Peyer's patch (tissue), 4 donors: ENCODE measurements at regions not wholly inside any gene's neighbourhood (a gene's known extent, or its start where the extent isn't known, plus 50 kb on each side); places are given as distances from the start of the nearest gene placed in this dataset.

Source experiments
- DNase-seq, 3 donors: peaks; one replicate each; pipeline ENCODE4 v3.0.0-alpha.2; 2017 to 2019
- H3K27ac ChIP-seq, 4 donors: fragments of 200-600 bp; sonication (generic); one replicate each; pipeline ENCODE4 v1.5.1; 2016 to 2019
- H3K27me3 ChIP-seq, 2 donors: fragments of 200-600 bp; sonication (generic); one replicate each; pipeline ENCODE4 v1.5.1; 2019
- H3K36me3 ChIP-seq, 3 donors: fragments of 200-600 bp; sonication (generic); one replicate each; pipeline ENCODE4 v1.5.1; 2016 to 2019
- H3K4me1 ChIP-seq, 4 donors: fragments of 200-600 bp; sonication (generic); one replicate each; pipeline ENCODE4 v1.5.1; 2016 to 2019
- H3K4me3 ChIP-seq, 4 donors: fragments of 200-600 bp; sonication (generic); 1 replicate in 3 of 4; 2 replicates in 1 of 4; pipeline ENCODE4 v1.5.1; 2016 to 2019; ENCODE audit warnings: mild to moderate bottlenecking in 1 of 4
- H3K9me3 ChIP-seq, 4 donors: fragments of 200-600 bp; sonication (generic); one replicate each; pipeline ENCODE4 v1.5.1; 2016 to 2019; ENCODE audit warnings: mild to moderate bottlenecking in 1 of 4
- POLR2A ChIP-seq, 2 donors: fragments of 450-650 bp; IDR thresholded peaks; one replicate each; pipeline ENCODE4 v1.5.1; 2017; ENCODE audit warnings: antibody characterized with exemption in 2 of 2, mild to moderate bottlenecking in 2 of 2, moderate library complexity in 2 of 2
- TF ChIP-seq, protein P1 (sequence below), 6 experiments: fragments of 450-650 bp in 4 of 6; fragments of 200-600 bp in 2 of 6; sonication (generic) in 1 of 6; IDR thresholded peaks; one replicate each; pipeline ENCODE4 v1.5.1; 2017 to 2019; ENCODE audit warnings: antibody characterized with exemption in 6 of 6, mild to moderate bottlenecking in 3 of 6, moderate library complexity in 1 of 6

DNA sequence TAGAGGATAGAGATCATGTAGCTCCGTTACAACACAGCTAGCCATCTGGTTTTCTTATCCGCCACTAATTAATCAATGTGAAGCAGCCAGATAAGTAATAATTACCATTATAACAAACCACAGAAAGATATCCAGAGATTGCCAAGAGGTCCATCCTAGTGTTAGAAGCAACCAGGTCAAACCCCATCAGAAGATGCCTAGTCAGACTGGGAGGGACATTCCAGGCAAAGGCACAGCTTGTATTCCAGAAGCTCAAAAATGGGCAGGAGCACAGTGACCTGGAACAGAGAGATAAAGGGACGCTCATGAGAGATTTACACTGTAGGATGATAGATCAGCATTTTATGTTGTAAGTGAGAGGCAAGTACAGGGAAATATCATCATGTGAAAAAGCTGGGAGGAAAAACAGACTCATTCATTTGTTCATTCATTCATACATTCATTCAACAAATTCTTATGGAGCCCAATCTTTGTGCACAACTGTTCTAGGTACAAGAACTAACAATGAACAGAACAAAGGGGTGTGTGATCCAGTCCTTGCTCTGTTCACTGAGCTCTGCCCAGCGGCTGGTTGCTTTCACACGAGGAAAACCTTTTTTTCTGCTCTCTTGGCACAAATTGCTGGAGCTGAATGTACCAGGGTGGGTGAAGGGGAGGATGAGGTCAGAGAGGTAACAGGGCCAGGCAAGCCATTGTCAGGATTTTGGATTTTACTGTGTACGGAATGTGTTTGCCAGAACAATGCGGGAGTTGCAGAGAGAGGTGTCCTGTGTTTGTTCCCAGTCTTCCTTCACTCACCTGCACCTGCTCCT, 240.8 kb upstream of the FGGY start:
- no peak for DNase-seq
- peak overlapping the region in 3 of 4 donors; percentile 20 to 65 (median 44) for H3K27ac ChIP-seq
- TF ChIP-seq, protein P1, sequence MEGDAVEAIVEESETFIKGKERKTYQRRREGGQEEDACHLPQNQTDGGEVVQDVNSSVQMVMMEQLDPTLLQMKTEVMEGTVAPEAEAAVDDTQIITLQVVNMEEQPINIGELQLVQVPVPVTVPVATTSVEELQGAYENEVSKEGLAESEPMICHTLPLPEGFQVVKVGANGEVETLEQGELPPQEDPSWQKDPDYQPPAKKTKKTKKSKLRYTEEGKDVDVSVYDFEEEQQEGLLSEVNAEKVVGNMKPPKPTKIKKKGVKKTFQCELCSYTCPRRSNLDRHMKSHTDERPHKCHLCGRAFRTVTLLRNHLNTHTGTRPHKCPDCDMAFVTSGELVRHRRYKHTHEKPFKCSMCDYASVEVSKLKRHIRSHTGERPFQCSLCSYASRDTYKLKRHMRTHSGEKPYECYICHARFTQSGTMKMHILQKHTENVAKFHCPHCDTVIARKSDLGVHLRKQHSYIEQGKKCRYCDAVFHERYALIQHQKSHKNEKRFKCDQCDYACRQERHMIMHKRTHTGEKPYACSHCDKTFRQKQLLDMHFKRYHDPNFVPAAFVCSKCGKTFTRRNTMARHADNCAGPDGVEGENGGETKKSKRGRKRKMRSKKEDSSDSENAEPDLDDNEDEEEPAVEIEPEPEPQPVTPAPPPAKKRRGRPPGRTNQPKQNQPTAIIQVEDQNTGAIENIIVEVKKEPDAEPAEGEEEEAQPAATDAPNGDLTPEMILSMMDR (IDR thresholded peaks at IDR 0.05), result no peak
- TF ChIP-seq POLR2A (IDR thresholded peaks at IDR 0.05), result no peak
- H3K4me1 ChIP-seq, result peaks cover 0 to 25% (median 1%) of the 10 kb centered on the region in 4 donors
- H3K36me3 ChIP-seq, result no peaks in the 10 kb centered on the region
- H3K27me3 ChIP-seq, result no peaks in the 10 kb centered on the region
- no peaks in the 10 kb centered on the region for H3K9me3 ChIP-seq
- H3K4me3 ChIP-seq, result no peak overlapping the region

DNA sequence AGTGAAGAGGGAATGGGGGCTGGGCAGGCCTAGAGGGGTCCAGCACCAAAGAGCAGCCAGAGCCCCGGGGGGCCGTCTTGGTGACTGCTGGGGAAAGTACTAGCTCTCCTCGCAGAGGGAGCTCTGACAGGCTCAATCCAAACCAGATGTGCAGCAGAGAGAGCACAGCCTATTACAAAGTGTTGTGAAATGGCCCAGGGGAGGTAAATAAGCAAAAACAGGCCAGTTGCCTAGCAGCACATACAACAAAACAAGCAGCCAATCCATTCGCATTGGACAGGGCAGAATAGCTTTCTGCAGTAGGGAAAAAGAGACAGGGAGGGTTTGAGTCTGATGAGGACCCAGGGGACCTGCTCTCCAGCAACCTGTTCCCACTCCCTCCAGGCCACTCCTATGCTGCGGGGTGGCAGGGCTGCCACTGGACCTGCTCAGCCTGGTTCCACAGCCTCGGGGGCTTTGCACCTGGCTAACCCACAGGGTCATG, 239.6 kb upstream of the FGGY start:
- Histone ChIP-seq H3K27me3 (no peaks in the 10 kb centered on the region), H3K4me1 (peaks cover 0 to 25% (median 1%) of the 10 kb centered on the region in 4 donors), H3K9me3 (no peaks in the 10 kb centered on the region), H3K27ac (peak overlapping the region; percentile 20 to 65 (median 39)), H3K4me3 (no peak overlapping the region), H3K36me3 (no peaks in the 10 kb centered on the region)
- TF ChIP-seq POLR2A (IDR thresholded peaks at IDR 0.05), result peak in 1 of 2 donors; percentile 15
- TF ChIP-seq, protein P1 (IDR thresholded peaks at IDR 0.05), result no peak
- peak in 2 of 3 donors; percentile 56 to 71 for DNase-seq

- Histone ChIP-seq H3K4me1 (peaks cover 0 to 25% (median 1%) of the 10 kb centered on the region in 4 donors), H3K27me3 (no peaks in the 10 kb centered on the region), H3K36me3 (no peaks in the 10 kb centered on the region), H3K4me3 (no peak overlapping the region), H3K9me3 (no peaks in the 10 kb centered on the region), H3K27ac (peak overlapping the region; percentile 20 to 65 (median 28))
- DNase-seq, result no peak
- TF ChIP-seq, protein P1 (IDR thresholded peaks at IDR 0.05), result no peak
- TF ChIP-seq POLR2A (IDR thresholded peaks at IDR 0.05), result no peak
Measured at GRCh38 chr1:59057796-59058195, 239.1 kb upstream of the FGGY start.

- Histone ChIP-seq H3K27ac (no peak overlapping the region), H3K4me3 (no peak overlapping the region), H3K4me1 (peaks cover 0 to 25% (median 4%) of the 10 kb centered on the region in 4 donors), H3K27me3 (no peaks in the 10 kb centered on the region), H3K9me3 (no peaks in the 10 kb centered on the region), H3K36me3 (no peaks in the 10 kb centered on the region)
- no peak for DNase-seq
- TF ChIP-seq, protein P1 (IDR thresholded peaks at IDR 0.05), result no peak
- TF ChIP-seq POLR2A (IDR thresholded peaks at IDR 0.05), result no peak
Measured at GRCh38 chr1:59058665-59059439, 238.0 kb upstream of the FGGY start.

DNA sequence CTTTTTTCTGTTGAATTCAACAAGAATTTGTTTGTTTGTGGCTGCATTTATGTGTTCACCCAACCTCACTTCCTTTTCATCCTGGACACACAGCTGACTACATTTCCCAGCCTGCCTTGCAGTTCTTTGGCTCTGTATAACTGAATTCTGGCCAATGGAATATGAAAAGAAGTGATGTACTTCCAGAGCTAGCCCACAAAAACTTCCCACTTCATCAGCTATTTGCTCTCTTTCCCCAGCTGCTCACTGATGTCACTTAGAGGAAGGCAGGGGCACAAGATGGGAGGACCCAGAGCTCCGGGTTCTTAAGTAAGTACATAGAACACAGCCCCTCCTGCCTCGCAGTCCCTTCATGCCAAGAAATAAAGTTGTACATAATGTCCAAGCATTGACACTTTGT, 235.0 kb upstream of the FGGY start:
- H3K4me3 ChIP-seq, result no peak overlapping the region
- H3K27me3 ChIP-seq, result no peaks in the 10 kb centered on the region
- H3K4me1 ChIP-seq, result peaks cover 0 to 15% (median 4%) of the 10 kb centered on the region in 4 donors

More for the DNA sequence above, 235.0 kb upstream of the FGGY start:
- Histone ChIP-seq H3K36me3 (no peaks in the 10 kb centered on the region), H3K27ac (peak overlapping the region; percentile 18 to 58 (median 42)), H3K9me3 (no peaks in the 10 kb centered on the region)
- TF ChIP-seq, protein P1 (IDR thresholded peaks at IDR 0.05), result no peak
- no peak for TF ChIP-seq POLR2A (IDR thresholded peaks at IDR 0.05)
- peak in 2 of 3 donors; percentile 35 to 68 for DNase-seq
